DMS114 treated with DMSO at 0.1 percent for 48 hours (cell line): ENCODE measurements at regions not wholly inside any gene's neighbourhood (a gene's known extent, or its start where the extent isn't known, plus 50 kb on each side); places are given as distances from the start of the nearest gene placed in this dataset.
"Not testable (repeated sequence)": the region's sequence is repeated elsewhere in the genome, so short reads cannot be mapped to it uniquely, and the experiment has no call there.

ENCODE experiments used
- DNase-seq: peaks from one replicate; lab custom pipeline; 2025; ENCODE audit not compliant: unreplicated experiment; lab: John Stamatoyannopoulos, UW

GRCh38 chr9:102032614-102033013 lies 294.2 kb upstream of the GRIN3A start:
- no peak for DNase-seq

DNA sequence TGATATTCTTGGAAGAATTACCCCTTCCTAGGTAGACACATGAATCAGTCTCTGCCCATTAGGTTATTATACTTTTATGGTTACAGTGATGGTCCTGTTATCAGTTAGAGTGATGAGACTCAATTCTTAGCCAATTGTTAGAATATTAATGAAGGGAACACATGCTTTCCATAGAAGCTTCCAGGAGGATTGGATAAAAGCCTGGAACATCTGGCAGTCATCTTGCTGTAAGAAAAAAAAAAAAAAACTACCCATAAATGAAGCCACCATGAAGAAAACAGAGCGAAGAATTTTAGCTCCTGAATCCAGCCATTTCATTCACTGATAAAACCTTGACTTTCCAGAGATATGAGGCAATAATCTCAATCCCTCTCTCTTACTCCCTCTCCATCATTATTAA lies 262.5 kb upstream of the GRIN3A start:
- no peak for DNase-seq

GRCh38 chr9:101999441-101999840 lies 261.0 kb upstream of the GRIN3A start:
- DNase-seq: no peak

- no peak for DNase-seq
Observed at GRCh38 chr9:101995231-101995630, 256.8 kb upstream of the GRIN3A start.

DNA sequence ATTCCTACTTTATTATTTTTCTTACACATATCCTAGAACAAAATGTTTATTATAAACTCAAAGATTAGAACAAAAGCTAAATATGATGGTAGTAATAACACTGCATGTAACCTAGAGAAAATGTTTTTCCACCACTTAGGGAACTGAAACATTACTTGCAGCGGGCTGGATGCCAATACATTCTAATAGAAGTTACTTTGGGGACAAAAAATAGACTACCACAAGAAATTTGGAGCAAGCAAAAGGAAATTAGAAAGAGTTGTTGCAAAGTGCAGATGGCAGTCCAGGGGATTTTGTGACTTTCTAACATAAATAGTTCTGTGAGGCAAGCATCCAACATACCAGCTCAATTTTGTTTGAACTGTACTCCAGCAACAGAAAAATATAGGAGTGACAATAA lies 255.3 kb upstream of the GRIN3A start:
- DNase-seq: no peak

DNA sequence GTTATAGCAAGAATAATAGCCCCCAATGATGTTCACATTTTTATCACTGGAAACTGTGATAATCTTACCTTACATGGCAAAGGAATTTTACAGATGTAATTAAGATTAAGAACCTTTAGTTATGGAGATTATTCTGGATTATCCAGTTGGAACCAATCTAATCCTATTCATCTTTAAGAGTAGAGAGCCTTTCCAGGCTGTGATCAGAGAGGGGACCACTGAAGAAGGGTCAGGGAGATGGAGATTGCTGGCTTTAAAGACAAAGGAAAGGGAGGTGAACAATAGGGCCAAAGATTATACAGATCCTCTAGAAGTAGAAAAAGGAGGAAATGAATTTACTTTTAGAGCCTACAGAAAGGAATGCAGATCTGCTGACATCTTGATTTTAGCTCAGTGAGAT lies 253.5 kb upstream of the GRIN3A start:
- no peak for DNase-seq

DNA sequence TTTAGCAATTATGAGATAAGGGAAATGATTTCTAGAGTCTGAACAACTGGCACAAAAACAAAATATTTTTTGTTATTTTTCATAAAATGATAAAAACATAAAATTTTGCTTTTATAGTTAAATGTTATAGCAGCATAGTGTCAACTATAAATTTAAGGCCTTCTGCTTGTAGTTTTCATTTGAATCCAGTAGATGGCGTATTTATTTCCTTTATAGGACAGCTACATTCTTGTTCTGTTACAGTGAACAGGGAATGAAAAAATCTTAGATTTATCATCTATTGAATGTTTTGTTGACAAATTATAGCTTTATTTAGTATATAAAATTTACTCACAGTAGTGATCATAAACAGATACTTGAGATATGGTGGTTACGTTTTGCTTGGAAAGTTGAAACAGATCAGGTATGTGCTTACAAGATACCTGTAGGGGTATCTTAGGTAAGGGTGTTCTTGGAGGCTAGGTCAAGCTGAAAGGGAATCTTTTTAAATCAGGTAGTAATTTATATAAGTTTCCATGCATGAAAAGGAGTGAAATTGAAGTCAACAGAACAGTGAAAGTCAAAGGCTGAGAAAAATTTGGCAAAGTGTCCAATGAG lies 239.3 kb upstream of the GRIN3A start:
- peak; percentile 11 for DNase-seq

- no peak for DNase-seq
Observed at GRCh38 chr9:101970609-101971008, 232.2 kb upstream of the GRIN3A start.

DNA sequence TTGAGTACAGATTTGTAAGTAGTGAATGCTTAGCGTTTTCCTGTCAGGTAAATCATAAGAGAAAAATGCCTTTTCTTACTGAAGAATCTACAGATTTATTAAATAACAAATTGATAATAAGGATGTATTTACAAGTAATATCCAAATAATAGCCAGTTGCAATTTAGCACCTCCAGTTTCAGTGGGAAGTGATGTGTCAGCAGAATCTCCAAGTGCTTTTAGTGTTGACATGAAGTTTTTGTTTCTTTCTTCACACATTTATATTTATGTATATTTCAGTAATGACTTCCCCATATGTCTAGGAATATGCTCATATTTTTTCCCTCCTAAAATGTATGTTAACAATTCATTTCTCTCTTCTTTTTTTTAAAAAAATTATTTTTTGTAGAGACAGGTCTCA lies 229.9 kb upstream of the GRIN3A start:
- DNase-seq: no peak

DNA sequence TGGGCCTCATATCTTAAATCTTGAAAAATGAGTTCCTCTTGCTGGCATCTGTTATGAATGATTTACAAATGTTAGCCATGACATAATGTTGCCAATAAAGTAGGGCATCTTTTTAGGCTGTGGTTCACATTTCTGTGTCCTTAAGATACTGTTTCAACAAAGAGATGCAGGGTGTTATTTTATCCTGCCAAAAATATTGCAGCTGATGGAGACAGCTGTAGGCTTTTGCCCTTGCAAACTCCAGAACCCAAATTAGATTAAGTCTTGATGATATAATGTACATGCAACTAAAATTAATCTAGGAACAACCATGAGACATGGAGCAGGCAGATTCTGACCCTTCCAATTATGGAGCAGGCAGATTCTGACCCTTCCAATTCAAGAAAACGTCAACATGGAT lies 228.2 kb upstream of the GRIN3A start:
- DNase-seq: no peak

- no peak for DNase-seq
Observed at GRCh38 chr9:101957705-101958104, 219.3 kb upstream of the GRIN3A start.

DNA sequence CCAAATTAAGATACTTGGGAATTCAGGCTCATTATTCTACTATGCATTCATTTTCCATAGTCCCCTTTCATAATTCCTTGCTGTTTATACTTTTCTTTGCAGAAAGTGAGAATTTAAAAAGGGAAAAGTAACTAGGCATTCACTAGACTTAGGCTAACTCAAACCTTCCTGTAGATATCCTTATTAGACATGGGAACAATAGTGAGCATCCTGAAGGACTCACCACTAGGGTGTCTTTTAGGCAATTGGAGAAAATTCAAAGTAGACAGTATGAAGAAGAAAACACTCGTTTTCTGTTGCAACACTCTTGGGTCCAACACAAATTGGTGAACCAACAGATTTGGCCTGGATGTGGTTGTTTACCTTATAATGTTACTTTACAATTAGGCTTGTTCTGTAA lies 213.2 kb upstream of the GRIN3A start:
- no peak for DNase-seq

DNA sequence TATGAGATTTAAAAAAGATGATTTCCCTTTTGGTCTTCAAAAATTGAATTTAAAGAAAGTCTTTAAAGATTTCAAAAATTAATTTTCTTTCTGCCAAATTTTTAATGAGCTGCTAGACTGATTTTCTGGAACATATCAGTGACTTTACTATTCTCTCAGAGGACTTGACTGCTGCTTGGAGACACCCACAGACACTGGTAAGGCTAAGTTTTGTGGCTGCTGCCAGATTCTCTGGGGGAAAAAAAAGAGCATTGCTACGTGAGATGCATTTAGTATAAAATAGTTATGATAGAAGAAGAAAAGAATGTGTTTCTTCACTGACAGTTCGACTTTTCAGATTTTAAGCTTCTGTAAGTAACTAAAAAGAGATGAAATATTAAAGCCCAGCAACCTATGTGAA lies 193.3 kb upstream of the GRIN3A start:
- DNase-seq: no peak

DNA sequence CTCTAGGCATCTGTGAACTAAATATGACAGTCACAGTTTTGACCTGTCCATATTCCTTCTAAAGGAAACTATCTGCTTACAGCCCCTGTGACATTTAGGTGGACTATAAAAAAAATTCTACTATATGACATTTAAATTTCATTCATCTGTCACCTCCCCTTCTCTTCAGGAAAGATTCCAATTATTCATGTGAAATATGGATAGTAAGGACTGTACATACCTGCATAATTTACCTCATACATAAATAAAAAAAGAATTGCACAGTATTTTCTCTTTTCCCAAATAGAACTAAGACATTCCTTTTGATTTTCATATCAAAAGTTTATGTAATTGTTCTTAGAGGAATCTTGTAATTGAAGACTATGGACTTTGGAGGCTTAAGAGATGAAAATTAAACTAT lies 192.3 kb upstream of the GRIN3A start:
- DNase-seq: no peak

DNA sequence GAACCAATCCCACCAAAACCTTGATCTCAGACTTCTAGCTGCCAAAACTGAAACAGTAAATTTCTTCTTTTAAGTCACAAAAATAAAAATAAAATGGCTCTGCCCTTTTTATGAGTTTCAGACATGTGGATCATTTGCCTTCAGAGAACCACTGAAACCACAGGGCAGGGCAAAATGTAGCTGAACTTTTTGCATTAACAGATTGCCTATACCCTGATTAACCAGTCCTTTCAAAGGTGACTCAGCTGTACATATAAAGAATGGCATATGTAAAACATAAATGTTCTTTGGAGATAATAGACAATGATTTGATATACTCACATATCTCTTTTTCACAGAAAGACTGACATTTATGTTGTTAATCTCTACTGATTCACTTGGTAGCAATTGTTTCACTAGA lies 187.1 kb upstream of the GRIN3A start:
- no peak for DNase-seq

DNA sequence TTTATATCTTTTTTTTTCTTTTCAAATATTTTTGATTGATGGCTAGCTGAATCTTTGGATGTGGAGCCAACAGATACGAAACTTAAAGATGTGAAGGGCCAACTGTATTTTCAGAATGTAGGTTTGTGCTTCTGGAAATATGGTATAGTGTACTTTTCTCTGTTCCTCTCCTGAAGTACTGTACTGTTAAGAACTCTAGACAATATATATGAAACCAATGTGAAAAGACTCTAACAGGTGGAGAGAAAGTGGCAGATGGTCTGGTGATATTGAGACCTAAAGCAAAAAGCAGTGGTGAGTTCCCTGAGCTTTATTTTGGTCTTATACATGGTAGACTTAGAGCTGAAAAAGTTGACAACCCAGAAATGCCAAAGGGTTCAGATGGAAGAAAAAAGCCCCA lies 185.0 kb upstream of the GRIN3A start:
- DNase-seq: no peak

DNA sequence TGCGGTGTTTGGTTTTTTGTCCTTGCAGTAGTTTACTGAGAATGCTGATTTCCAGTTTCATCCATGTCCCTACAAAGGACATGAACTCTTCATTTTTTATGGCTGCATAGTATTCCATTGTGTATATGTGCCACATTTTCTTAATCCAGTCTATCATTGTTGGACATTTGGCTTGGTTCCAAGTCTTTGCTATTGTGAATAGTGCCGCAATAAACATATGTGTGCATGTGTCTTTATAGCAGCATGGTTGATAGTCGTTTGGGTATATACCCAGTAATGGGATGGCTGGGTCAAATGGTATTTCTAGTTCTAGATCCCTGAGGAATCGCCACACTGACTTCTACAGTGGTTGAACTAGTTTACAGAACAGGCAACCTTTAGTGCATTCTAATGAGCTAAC lies 178.5 kb upstream of the GRIN3A start:
- DNase-seq: not testable (repeated sequence)

DNA sequence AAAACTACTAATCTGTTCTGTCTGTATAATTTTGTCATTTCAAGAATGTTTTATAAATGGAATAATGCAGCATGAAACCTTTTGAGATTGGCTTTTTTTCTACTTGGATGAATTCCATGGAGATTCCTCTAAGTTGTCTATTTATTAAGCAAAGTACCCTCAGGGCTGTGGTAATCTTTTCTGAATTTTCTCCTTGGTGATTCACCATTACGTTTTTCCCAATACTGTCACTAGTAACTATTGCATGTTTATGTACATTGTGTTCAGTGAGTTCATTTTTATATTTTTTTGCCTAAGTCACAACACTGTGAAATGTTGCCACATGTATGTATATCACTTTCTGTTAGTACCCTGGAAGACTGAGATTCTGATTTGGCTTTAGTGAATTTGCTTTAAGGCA lies 177.0 kb upstream of the GRIN3A start:
- DNase-seq: no peak

DNA sequence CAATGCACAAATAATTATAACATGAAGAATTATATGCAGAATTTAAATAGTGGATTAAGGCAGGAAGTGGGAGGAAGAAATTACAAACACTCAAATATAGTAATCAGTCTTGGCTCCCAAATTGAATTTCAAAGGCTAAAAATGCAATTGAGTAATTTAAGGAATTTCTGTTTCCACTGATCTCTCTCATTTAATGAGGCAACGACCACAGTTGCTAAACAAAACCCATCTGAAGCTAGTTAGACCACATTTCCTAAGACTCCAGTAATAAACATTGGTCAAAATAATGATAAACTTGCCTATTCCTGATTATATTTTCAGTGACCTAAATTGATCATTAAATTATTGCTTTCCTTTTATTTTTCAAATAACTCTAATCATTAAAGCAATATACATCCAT lies 174.3 kb upstream of the GRIN3A start:
- DNase-seq: no peak

- DNase-seq: no peak
Observed at GRCh38 chr9:101907466-101907865, 169.0 kb upstream of the GRIN3A start.

GRCh38 chr9:101904845-101905244 lies 166.4 kb upstream of the GRIN3A start:
- no peak for DNase-seq

DNA sequence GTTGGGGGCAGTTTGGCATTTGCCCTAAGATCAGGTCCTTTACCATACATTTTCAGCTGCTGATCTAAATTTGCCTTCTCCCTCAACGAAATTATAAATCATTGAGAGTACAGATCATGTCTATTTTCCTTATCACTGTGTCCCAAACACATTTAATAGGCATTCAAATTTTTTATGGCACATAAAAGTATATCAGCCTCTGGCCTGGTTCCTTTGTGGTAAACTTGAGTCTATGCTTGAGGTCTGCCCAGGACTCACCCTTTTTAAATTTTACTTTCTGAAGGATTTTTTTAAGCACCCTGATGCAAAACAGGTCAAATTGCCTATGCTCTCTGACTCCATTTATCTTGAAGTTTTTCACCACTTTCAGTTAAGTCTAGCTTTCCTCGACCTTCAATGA lies 163.6 kb upstream of the GRIN3A start:
- no peak for DNase-seq

DNA sequence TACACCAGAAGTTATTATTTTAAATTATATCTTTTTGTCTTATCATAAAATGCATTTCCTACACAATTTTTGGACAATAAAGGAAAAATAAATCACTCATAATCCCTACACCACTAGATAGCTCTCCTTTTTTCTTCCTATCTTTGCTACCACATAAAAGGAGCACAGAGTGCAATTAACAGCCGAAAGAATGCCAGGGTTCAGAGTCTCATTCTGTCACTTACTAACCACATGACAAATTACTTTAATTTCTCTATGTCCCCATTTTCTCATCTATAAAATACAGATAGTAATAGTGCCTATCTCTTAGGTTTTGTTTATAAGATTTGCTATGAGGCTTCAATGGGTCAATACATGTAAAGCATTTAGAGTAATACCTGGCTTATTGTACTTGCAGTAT lies 158.7 kb upstream of the GRIN3A start:
- no peak for DNase-seq
